Endothelial cell of umbilical vein (primary cell): ENCODE measurements at regions not wholly inside any gene's neighbourhood (a gene's known extent, or its start where the extent isn't known, plus 50 kb on each side); places are given as distances from the start of the nearest gene placed in this dataset.

Experiments
- BruUV-seq: library from RNA; stranded (reverse); fragments of 400-500 nt; replicated peaks from 2 replicates; lab custom pipeline; 2021; lab: Mats Ljungman, UMichigan
- CTCF ChIA-PET: fragments of 300-600, 350-600 bp; sonication (Branson Sonifier 250); formaldehyde crosslinking; loops from one replicate; lab custom pipeline; 2021; ENCODE audit warnings: antibody characterized with exemption, inconsistent platforms; lab: Charles Lee
- POLR2A ChIA-PET: fragments of 300-600, 350-600 bp; sonication (Branson Sonifier 250); formaldehyde crosslinking; loops from one replicate; lab custom pipeline; 2021; ENCODE audit warnings: antibody characterized with exemption, inconsistent platforms; lab: Charles Lee
- DNase-seq: peaks from one replicate; pipeline ENCODE4 v3.0.0-alpha.2; 2011; ENCODE audit warnings: low read depth, low spot score
- FAIRE-seq: peaks from 2 replicates; lab custom pipeline; 2011; peaks lifted over from hg19 to GRCh38; lab: Jason Lieb, UNC
- H2AFZ ChIP-seq: 2 replicates; pipeline ENCODE4 v1.6.0; 2012; ENCODE audit warnings: low read depth, low read length, control low read depth, inconsistent platforms
- H3K27ac ChIP-seq: 2 replicates; pipeline ENCODE4 v1.5.1; 2011; ENCODE audit warnings: low read depth, mild to moderate bottlenecking, control low read depth, low read length, moderate library complexity; ENCODE audit not compliant: insufficient read depth
- H3K27me3 ChIP-seq, 2 experiments: 2 replicates each; pipeline versions ENCODE4 v1.6.0 to v1.6.1; 2011; ENCODE audit warnings: low read length in 2 of 2, mixed read lengths in 1 of 2; ENCODE audit not compliant: control insufficient read depth in 2 of 2, insufficient read depth in 2 of 2
- H3K36me3 ChIP-seq, 2 experiments: 2 replicates in 1 of 2; 3 replicates in 1 of 2; pipeline ENCODE4 v1.5.1; 2011; ENCODE audit warnings: low read length in 2 of 2, mild to moderate bottlenecking in 1 of 2, moderate library complexity in 1 of 2; ENCODE audit not compliant: control insufficient read depth in 2 of 2, insufficient read depth in 2 of 2; ENCODE audit errors: extremely low read depth in 1 of 2
- H3K4me1 ChIP-seq: 3 replicates; pipeline ENCODE4 v1.5.1; 2011; ENCODE audit warnings: mild to moderate bottlenecking, low read length; ENCODE audit not compliant: control insufficient read depth, insufficient read depth; ENCODE audit errors: extremely low read depth
- H3K4me2 ChIP-seq: 2 replicates; pipeline ENCODE4 v1.6.1; 2011; ENCODE audit warnings: low read length, control low read depth, mixed read lengths; ENCODE audit not compliant: insufficient read depth
- H3K4me3 ChIP-seq, 3 experiments: fragments of 200-600 bp in 1 of 3; sonication (generic), shearing (Covaris generic) in 1 of 3; replicated peaks in 1 of 3; 2 replicates each; pipeline ENCODE4 v1.5.1; 2011 to 2016; ENCODE audit warnings: control low read depth in 3 of 3, low read length in 3 of 3, mild to moderate bottlenecking in 2 of 3, inconsistent platforms in 1 of 3, low read depth in 1 of 3, moderate library complexity in 1 of 3; ENCODE audit not compliant: insufficient read depth in 1 of 3
- H3K79me2 ChIP-seq: 2 replicates; pipeline ENCODE4 v1.6.0; 2012; ENCODE audit warnings: low read length, inconsistent platforms; ENCODE audit not compliant: control insufficient read depth, insufficient read depth
- H3K9ac ChIP-seq: replicated peaks from 2 replicates; pipeline ENCODE3; 2011; ENCODE audit warnings: low read length, control low read depth; ENCODE audit not compliant: insufficient read depth; ENCODE audit errors: extremely low read depth
- H3K9me1 ChIP-seq: replicated peaks from 3 replicates; pipeline ENCODE4 v1.6.0; 2011; ENCODE audit warnings: mild to moderate bottlenecking, low read length; ENCODE audit not compliant: control insufficient read depth, insufficient read depth; ENCODE audit errors: extremely low read depth
- H3K9me3 ChIP-seq: replicated peaks from 2 replicates; pipeline ENCODE4 v1.5.1; 2012; ENCODE audit warnings: low read length, inconsistent platforms; ENCODE audit not compliant: control insufficient read depth, insufficient read depth
- H4K20me1 ChIP-seq: replicated peaks from 2 replicates; pipeline ENCODE3; 2011; ENCODE audit warnings: mild to moderate bottlenecking, low read length; ENCODE audit not compliant: control insufficient read depth, insufficient read depth; ENCODE audit errors: extremely low read depth
- CTCF ChIP-seq, 2 donors: IDR thresholded peaks; 1 replicate in 1 of 2; 2 replicates in 1 of 2; pipeline ENCODE4 v1.5.1; 2011; ENCODE audit warnings: low read length in 2 of 2, mild to moderate bottlenecking in 2 of 2, moderate library complexity in 2 of 2, control low read depth in 1 of 2, inconsistent platforms in 1 of 2, low read depth in 1 of 2; ENCODE audit not compliant: insufficient read depth in 1 of 2; ENCODE audit errors: extremely low read depth in 1 of 2
- EZH2 ChIP-seq: IDR thresholded peaks from 2 replicates; pipeline ENCODE4 v1.6.1; 2012; ENCODE audit warnings: borderline replicate concordance, low read depth, mild to moderate bottlenecking, moderate library complexity, low read length, inconsistent platforms; ENCODE audit not compliant: severe bottlenecking
- MYC ChIP-seq: IDR thresholded peaks from one replicate; pipeline ENCODE4 v1.6.1; 2011; ENCODE audit warnings: mild to moderate bottlenecking, low read depth, low read length
- POLR2A ChIP-seq: IDR thresholded peaks from 2 replicates; pipeline ENCODE4 v1.6.1; 2012; ENCODE audit warnings: low read depth, mild to moderate bottlenecking, control low read depth, low read length
- POLR2AphosphoS5 ChIP-seq: IDR thresholded peaks from 2 replicates; pipeline ENCODE4 v1.6.1; 2012; ENCODE audit warnings: low read depth, mild to moderate bottlenecking, control low read depth, low read length, moderate library complexity; ENCODE audit not compliant: insufficient read depth
- dilution Hi-C: fragments of 300-500 bp; cut with MboI; formaldehyde crosslinking; loops from one replicate; pipeline ENCODE4 v1.15.0; 2019; ENCODE audit warnings: low sequenced_read_pairs; ENCODE audit not compliant: extremely low pct_ligation_motif_present
- intact Hi-C: fragments of 100-400 bp; cut with micrococcal nuclease; formaldehyde crosslinking; loops from one replicate; pipeline ENCODE4 v1.10.0; 2022

- FAIRE-seq (no peak), DNase-seq (no peak)
- no peaks in the 10 kb centered on the region for H3K4me1 ChIP-seq
Observed at GRCh38 chr5:38189081-38189504, 69.3 kb upstream of the EGFLAM start.

GRCh38 chr5:38188591-38188990 is 69.8 kb upstream of the EGFLAM start:
- intact Hi-C loops (no loop called here), dilution Hi-C loops (no loop called here)
- ChIA-PET CTCF (interaction anchor here (1.5 kb wide), 1 partner anchor 776 kb away, joined by 5 read pairs; no protein-coding TSS in a partner anchor), POLR2A (no interaction called here)
- no peak overlapping the region for H3K27ac ChIP-seq
- H3K4me2 ChIP-seq = no peak overlapping the region
- no peak overlapping the region for H3K9ac ChIP-seq
- peaks cover 7 to 22% of the 10 kb centered on the region in 2 experiments for H3K27me3 ChIP-seq
- no peak overlapping the region for H3K4me3 ChIP-seq
- H3K79me2 ChIP-seq = no peaks in the 10 kb centered on the region
- DNase-seq = no peak
- no peak overlapping the region for H2AFZ ChIP-seq
- H4K20me1 ChIP-seq = no peaks in the 10 kb centered on the region
- H3K9me3 ChIP-seq = no peaks in the 10 kb centered on the region
- no peaks in the 10 kb centered on the region for H3K36me3 ChIP-seq
- H3K9me1 ChIP-seq = no peaks in the 10 kb centered on the region
- no peaks in the 10 kb centered on the region for H3K4me1 ChIP-seq
- no TSS peak for BruUV-seq
- no peak for FAIRE-seq
- TF ChIP-seq CTCF (IDR thresholded peaks at IDR 0.05; ENCODE audit: extremely low read depth in 1 of 2, insufficient read depth in 1 of 2, low read depth in 1 of 2, low read length in 2 of 2) (no peak), EZH2 (no peak), POLR2A (no peak), MYC (no peak)

More at GRCh38 chr5:38189081-38189504, 69.3 kb upstream of the EGFLAM start:
- no peaks in the 10 kb centered on the region for H3K36me3 ChIP-seq
- no peaks in the 10 kb centered on the region for H4K20me1 ChIP-seq
- H3K9ac ChIP-seq = no peak overlapping the region
- POLR2A ChIA-PET = no interaction called here
- no peak overlapping the region for H3K4me3 ChIP-seq
- peaks cover 7 to 27% of the 10 kb centered on the region in 2 experiments for H3K27me3 ChIP-seq
- CTCF ChIA-PET = no interaction called here
- TF ChIP-seq POLR2AphosphoS5 (no peak), CTCF (IDR thresholded peaks at IDR 0.05; ENCODE audit: extremely low read depth in 1 of 2, insufficient read depth in 1 of 2, low read depth in 1 of 2, low read length in 2 of 2) (no peak)
- H3K79me2 ChIP-seq = no peaks in the 10 kb centered on the region
- H3K4me2 ChIP-seq = no peak overlapping the region
- H3K27ac ChIP-seq = no peak overlapping the region
- no peak overlapping the region for H2AFZ ChIP-seq
- no peaks in the 10 kb centered on the region for H3K9me1 ChIP-seq
- no peaks in the 10 kb centered on the region for H3K9me3 ChIP-seq
- intact Hi-C loops (no loop called here), dilution Hi-C loops (no loop called here)
- no TSS peak for BruUV-seq
